Body of pancreas (tissue), 4 donors: ENCODE measurements at regions not wholly inside any gene's neighbourhood (a gene's known extent, or its start where the extent isn't known, plus 50 kb on each side); places are given as distances from the start of the nearest gene placed in this dataset.

Experiments
- ATAC-seq: fragments of 150-250 bp; one replicate; pipeline ENCODE4 v1.9.1; 2016
- DNase-seq, 4 donors: peaks; one replicate each; pipeline ENCODE4 v3.0.0-alpha.2; 2019
- H3K27ac ChIP-seq, 4 donors: fragments of 200-600 bp; sonication (generic); 1 replicate in 3 of 4; 2 replicates in 1 of 4; pipeline versions ENCODE4 v1.5.1 to v1.6.1; 2016 to 2019; ENCODE audit warnings: mild to moderate bottlenecking in 1 of 4, mixed read lengths in 1 of 4, moderate library complexity in 1 of 4
- H3K27me3 ChIP-seq, 2 donors: fragments of 200-600 bp; sonication (generic); one replicate each; pipeline ENCODE4 v1.6.0; 2016; ENCODE audit warnings: mild to moderate bottlenecking in 1 of 2
- H3K36me3 ChIP-seq, 2 donors: fragments of 200-600 bp; sonication (generic); replicated peaks in 1 of 2; 2 replicates each; pipeline ENCODE4 v1.5.1; 2016; ENCODE audit warnings: low read depth in 2 of 2; ENCODE audit not compliant: insufficient read depth in 1 of 2
- H3K4me1 ChIP-seq: fragments of 200-600 bp; sonication (generic); one replicate; pipeline ENCODE4 v1.6.0; 2016
- H3K4me3 ChIP-seq, 2 donors: fragments of 200-600 bp; sonication (generic); 1 replicate in 1 of 2; 2 replicates in 1 of 2; pipeline ENCODE4 v1.5.1; 2016 to 2019
- H3K9me3 ChIP-seq, 3 donors: fragments of 200-600 bp; sonication (generic); 1 replicate in 2 of 3; 2 replicates in 1 of 3; pipeline ENCODE4 v1.5.1; 2016
- POLR2A ChIP-seq, 3 donors: fragments of 450-650 bp; IDR thresholded peaks; one replicate each; pipeline ENCODE4 v1.6.1; 2016; ENCODE audit warnings: antibody characterized with exemption in 3 of 3, mild to moderate bottlenecking in 2 of 3
- WGBS, 2 donors: methylation state at CpG; one replicate each; pipeline ENCODE4 v1.1.5; 2017; 5-methylcytosine and 5-hydroxymethylcytosine counted together
- intact Hi-C: fragments of 100-400 bp; cut with DNase I; formaldehyde crosslinking; loops from one replicate; pipeline ENCODE4 v1.15.1; 2023
- TF ChIP-seq, protein P1 (sequence below), 7 experiments: fragments of 450-650 bp in 4 of 7; fragments of 200-600 bp in 3 of 7; sonication (generic) in 3 of 7; IDR thresholded peaks; one replicate each; pipeline ENCODE4 v1.5.1; 2016 to 2019; ENCODE audit warnings: antibody characterized with exemption in 7 of 7

DNA sequence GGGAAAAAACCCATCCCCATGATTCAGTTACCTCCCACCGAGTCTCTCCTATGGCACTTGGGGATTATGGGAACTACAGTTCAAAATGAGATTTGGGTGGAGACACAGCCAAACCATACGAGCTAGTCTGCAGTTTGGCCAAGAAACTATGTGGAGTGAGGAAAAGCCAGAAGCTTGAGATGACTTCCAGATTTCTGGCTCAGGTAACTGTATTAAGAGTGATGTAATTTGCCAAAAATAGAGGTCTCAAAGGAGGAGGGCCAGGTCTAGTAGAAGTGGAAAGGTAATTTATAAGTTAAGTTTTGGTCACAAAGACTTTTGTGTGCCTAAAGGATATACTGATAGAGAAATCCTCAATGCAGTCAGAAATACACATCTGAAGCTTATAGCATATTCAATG lies 279.7 kb upstream of the MGMT start:
- intact Hi-C loops, result no loop called here
- no peaks in the 10 kb centered on the region for H3K9me3 ChIP-seq
- H3K27ac ChIP-seq, result no peak overlapping the region
- no peaks in the 10 kb centered on the region for H3K36me3 ChIP-seq
- DNase-seq (no peak), ATAC-seq (no peak)
- no peaks in the 10 kb centered on the region for H3K4me1 ChIP-seq
- TF ChIP-seq, protein P1, sequence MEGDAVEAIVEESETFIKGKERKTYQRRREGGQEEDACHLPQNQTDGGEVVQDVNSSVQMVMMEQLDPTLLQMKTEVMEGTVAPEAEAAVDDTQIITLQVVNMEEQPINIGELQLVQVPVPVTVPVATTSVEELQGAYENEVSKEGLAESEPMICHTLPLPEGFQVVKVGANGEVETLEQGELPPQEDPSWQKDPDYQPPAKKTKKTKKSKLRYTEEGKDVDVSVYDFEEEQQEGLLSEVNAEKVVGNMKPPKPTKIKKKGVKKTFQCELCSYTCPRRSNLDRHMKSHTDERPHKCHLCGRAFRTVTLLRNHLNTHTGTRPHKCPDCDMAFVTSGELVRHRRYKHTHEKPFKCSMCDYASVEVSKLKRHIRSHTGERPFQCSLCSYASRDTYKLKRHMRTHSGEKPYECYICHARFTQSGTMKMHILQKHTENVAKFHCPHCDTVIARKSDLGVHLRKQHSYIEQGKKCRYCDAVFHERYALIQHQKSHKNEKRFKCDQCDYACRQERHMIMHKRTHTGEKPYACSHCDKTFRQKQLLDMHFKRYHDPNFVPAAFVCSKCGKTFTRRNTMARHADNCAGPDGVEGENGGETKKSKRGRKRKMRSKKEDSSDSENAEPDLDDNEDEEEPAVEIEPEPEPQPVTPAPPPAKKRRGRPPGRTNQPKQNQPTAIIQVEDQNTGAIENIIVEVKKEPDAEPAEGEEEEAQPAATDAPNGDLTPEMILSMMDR (IDR thresholded peaks at IDR 0.05), result no peak
- no peak for TF ChIP-seq POLR2A (IDR thresholded peaks at IDR 0.05)
- WGBS, 2 donors, result 33 to 38% methylated on average over 2 of the region's 2 CpGs
- no peak overlapping the region for H3K4me3 ChIP-seq
- H3K27me3 ChIP-seq, result no peaks in the 10 kb centered on the region

DNA sequence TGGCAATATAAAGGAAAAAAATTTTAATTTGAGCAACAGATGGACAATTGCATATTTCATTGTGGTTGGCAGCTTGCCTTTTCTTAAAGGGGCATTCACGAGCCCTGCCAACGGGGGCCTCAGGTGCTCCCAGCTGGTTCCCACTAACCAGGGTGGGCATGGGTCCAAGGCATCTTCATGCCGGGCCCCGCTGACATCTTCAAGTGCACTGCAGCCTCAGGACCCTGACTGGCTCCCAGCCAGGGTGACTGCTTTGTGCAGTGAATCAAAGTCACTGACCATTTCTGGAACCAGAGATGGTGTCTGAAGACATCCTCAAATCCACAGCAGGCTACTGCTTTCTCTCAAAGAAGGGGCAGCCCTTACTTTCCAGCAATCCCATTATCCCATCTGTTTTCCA lies 275.2 kb upstream of the MGMT start:
- intact Hi-C loops, result no loop called here
- Histone ChIP-seq H3K36me3 (no peaks in the 10 kb centered on the region), H3K4me1 (no peaks in the 10 kb centered on the region), H3K27ac (no peak overlapping the region), H3K9me3 (no peaks in the 10 kb centered on the region), H3K4me3 (no peak overlapping the region), H3K27me3 (no peaks in the 10 kb centered on the region)
- 18 to 56% methylated on average over 4 of the region's 4 CpGs for WGBS, 2 donors
- TF ChIP-seq POLR2A (IDR thresholded peaks at IDR 0.05), result no peak
- TF ChIP-seq, protein P1 (IDR thresholded peaks at IDR 0.05), result no peak
- peak in 2 of 4 donors; percentile 10 to 17 for DNase-seq
- no peak for ATAC-seq

DNA sequence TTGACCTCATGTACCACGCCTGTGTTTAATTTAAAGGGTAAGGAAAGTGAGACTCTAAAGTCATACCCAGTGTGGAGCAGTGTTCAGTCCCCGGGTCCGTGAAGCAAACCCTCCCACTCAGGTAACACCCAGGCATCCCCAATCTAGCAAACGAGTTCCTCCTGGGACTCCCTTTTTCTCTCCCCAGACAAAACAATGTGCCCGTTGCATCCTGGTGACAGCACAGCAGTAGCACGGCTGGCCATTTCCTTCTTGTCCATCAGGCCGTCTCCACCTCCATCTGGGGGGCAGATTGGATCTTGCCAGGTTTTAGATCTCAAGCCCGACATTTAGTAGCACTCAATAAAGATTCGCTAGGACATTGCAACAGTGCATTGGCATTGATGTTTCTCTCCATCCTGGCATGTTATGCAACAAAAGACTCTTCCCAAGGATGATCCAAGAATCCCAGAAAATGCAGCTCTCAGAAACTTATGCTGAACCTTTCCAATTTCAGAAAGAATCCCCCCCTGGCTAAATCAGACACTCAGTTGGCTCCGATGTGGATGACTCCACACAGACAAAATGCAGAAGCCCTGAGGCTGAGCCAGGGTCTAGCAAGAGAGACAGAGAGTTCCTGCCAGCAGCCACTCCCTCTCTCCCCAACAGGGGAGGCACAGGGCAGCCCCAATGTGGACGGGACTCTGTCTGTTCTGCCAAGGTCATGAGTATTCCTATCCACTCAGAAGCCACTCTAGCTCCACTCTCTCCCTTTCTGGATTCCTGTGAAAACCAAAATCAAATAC lies 274.5 kb upstream of the MGMT start:
- Histone ChIP-seq H3K4me1 (no peaks in the 10 kb centered on the region), H3K9me3 (no peaks in the 10 kb centered on the region), H3K36me3 (no peaks in the 10 kb centered on the region), H3K27me3 (no peaks in the 10 kb centered on the region), H3K27ac (no peak overlapping the region), H3K4me3 (no peak overlapping the region)
- TF ChIP-seq, protein P1 (IDR thresholded peaks at IDR 0.05), result no peak
- no peak for TF ChIP-seq POLR2A (IDR thresholded peaks at IDR 0.05)
- WGBS, 2 donors, result 47 to 49% methylated on average over 11 of the region's 11 CpGs
- ATAC-seq (peak; percentile 35), DNase-seq (peak in 3 of 4 donors; percentile 32 to 53 (median 33))
- intact Hi-C loops, result no loop called here

DNA sequence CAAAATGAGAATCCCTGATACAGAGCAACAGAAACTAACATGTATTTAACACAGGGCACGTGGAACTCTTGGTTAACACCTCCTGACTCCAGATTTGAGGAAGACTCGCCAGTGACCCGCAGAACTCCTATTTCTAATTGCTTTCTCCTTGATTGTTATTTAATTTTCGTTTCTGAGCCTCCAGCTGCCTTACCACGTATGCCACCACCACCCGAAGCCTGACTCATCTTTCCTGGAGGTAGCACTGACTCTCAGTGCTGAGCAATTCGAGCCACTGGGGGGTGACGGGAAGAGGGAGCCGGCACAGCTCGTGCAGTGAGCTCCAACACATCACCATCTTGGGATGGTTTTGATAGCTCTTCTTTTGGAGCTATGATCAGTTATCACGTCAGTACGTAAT lies 273.9 kb upstream of the MGMT start:
- no peaks in the 10 kb centered on the region for H3K4me1 ChIP-seq
- H3K4me3 ChIP-seq, result no peak overlapping the region
- H3K36me3 ChIP-seq, result no peaks in the 10 kb centered on the region
- no peaks in the 10 kb centered on the region for H3K9me3 ChIP-seq
- TF ChIP-seq, protein P1 (IDR thresholded peaks at IDR 0.05), result no peak
- no peak for TF ChIP-seq POLR2A (IDR thresholded peaks at IDR 0.05)
- ATAC-seq, result no peak
- H3K27ac ChIP-seq, result no peak overlapping the region
- no peak for DNase-seq
- 51 to 61% methylated on average over 12 of the region's 12 CpGs for WGBS, 2 donors
- intact Hi-C loops, result no loop called here
- H3K27me3 ChIP-seq, result no peaks in the 10 kb centered on the region
